ENCODE measurements at regions not wholly inside any gene's neighbourhood (a gene's known extent, or its start where the extent isn't known, plus 50 kb on each side); places are given as distances from the start of the nearest gene placed in this dataset.

GRCh38 chr9:100725371-100725770 is 147.5 kb downstream of the CAVIN4 start:
- no peaks in the 10 kb centered on the region for H3K36me3 ChIP-seq (replicated peaks; ENCODE audit: low read depth, low read length)
- no peaks in the 10 kb centered on the region for H3K9me3 ChIP-seq (ENCODE audit: insufficient read depth, low read length)
- H3K27ac ChIP-seq (ENCODE audit: low read length) = no peak overlapping the region
- no peak overlapping the region for H3K4me2 ChIP-seq (ENCODE audit: low read length)
- no peak overlapping the region for H2AFZ ChIP-seq (ENCODE audit: low read depth, low read length)
- no peak for TF ChIP-seq CTCF (IDR thresholded peaks at IDR 0.05; ENCODE audit: low read depth, low read length)
- TF ChIP-seq EZH2phosphoT487 (IDR thresholded peaks at IDR 0.05; ENCODE audit: low read depth) = no peak
- peaks cover 24% of the 10 kb centered on the region for H3K27me3 ChIP-seq (ENCODE audit: low read depth, low read length)
- H3K4me3 ChIP-seq (ENCODE audit: low read length) = no peak overlapping the region
- no peaks in the 10 kb centered on the region for H4K20me1 ChIP-seq (ENCODE audit: insufficient read depth, low read length)
- H3K9ac ChIP-seq (ENCODE audit: low read length) = no peak overlapping the region
- no peaks in the 10 kb centered on the region for H3K79me2 ChIP-seq (ENCODE audit: low read length)
- H3K4me1 ChIP-seq (ENCODE audit: low read length) = no peaks in the 10 kb centered on the region

- H3K27ac ChIP-seq (ENCODE audit: low read length) = no peak overlapping the region
- H3K36me3 ChIP-seq (replicated peaks; ENCODE audit: low read depth, low read length) = no peaks in the 10 kb centered on the region
- no peaks in the 10 kb centered on the region for H3K4me1 ChIP-seq (ENCODE audit: low read length)
- H3K27me3 ChIP-seq (ENCODE audit: low read depth, low read length) = peaks cover 19% of the 10 kb centered on the region
- H3K4me2 ChIP-seq (ENCODE audit: low read length) = no peak overlapping the region
- H3K79me2 ChIP-seq (ENCODE audit: low read length) = no peaks in the 10 kb centered on the region
- no peak overlapping the region for H3K4me3 ChIP-seq (ENCODE audit: low read length)
- H3K9me3 ChIP-seq (ENCODE audit: insufficient read depth, low read length) = no peaks in the 10 kb centered on the region
- no peak overlapping the region for H3K9ac ChIP-seq (ENCODE audit: low read length)
- H4K20me1 ChIP-seq (ENCODE audit: insufficient read depth, low read length) = no peaks in the 10 kb centered on the region
- H2AFZ ChIP-seq (ENCODE audit: low read depth, low read length) = no peak overlapping the region
- no peak for TF ChIP-seq EZH2phosphoT487 (IDR thresholded peaks at IDR 0.05; ENCODE audit: low read depth)
- TF ChIP-seq CTCF (IDR thresholded peaks at IDR 0.05; ENCODE audit: low read depth, low read length) = no peak
These were observed 151.5 kb downstream of the CAVIN4 start for GRCh38 chr9:100729336-100729895.

- Histone ChIP-seq H4K20me1 (ENCODE audit: insufficient read depth, low read length) (no peaks in the 10 kb centered on the region), H3K27ac (ENCODE audit: low read length) (no peak overlapping the region), H3K9ac (ENCODE audit: low read length) (no peak overlapping the region), H3K27me3 (ENCODE audit: low read depth, low read length) (peaks cover 13% of the 10 kb centered on the region), H3K4me1 (ENCODE audit: low read length) (no peaks in the 10 kb centered on the region), H3K4me2 (ENCODE audit: low read length) (no peak overlapping the region), H3K4me3 (ENCODE audit: low read length) (no peak overlapping the region), H3K36me3 (replicated peaks; ENCODE audit: low read depth, low read length) (no peaks in the 10 kb centered on the region), H2AFZ (ENCODE audit: low read depth, low read length) (no peak overlapping the region), H3K9me3 (ENCODE audit: insufficient read depth, low read length) (no peaks in the 10 kb centered on the region), H3K79me2 (ENCODE audit: low read length) (no peaks in the 10 kb centered on the region)
- TF ChIP-seq EZH2phosphoT487 (IDR thresholded peaks at IDR 0.05; ENCODE audit: low read depth) = no peak
- TF ChIP-seq CTCF (IDR thresholded peaks at IDR 0.05; ENCODE audit: low read depth, low read length) = no peak
These were observed 152.2 kb downstream of the CAVIN4 start for GRCh38 chr9:100730086-100730485.

GRCh38 chr9:100731038-100731556 is 153.2 kb downstream of the CAVIN4 start:
- Histone ChIP-seq H3K27me3 (ENCODE audit: low read depth, low read length) (peaks cover 8% of the 10 kb centered on the region; the same call in 1 of the 2 replicates), H3K9me3 (ENCODE audit: insufficient read depth, low read length) (no peaks in the 10 kb centered on the region), H3K79me2 (ENCODE audit: low read length) (no peaks in the 10 kb centered on the region), H4K20me1 (ENCODE audit: insufficient read depth, low read length) (no peaks in the 10 kb centered on the region), H3K27ac (ENCODE audit: low read length) (no peak overlapping the region), H3K4me1 (ENCODE audit: low read length) (no peaks in the 10 kb centered on the region), H3K4me3 (ENCODE audit: low read length) (no peak overlapping the region), H2AFZ (ENCODE audit: low read depth, low read length) (no peak overlapping the region), H3K9ac (ENCODE audit: low read length) (no peak overlapping the region), H3K4me2 (ENCODE audit: low read length) (no peak overlapping the region), H3K36me3 (replicated peaks; ENCODE audit: low read depth, low read length) (no peaks in the 10 kb centered on the region)
- TF ChIP-seq CTCF (IDR thresholded peaks at IDR 0.05; ENCODE audit: low read depth, low read length) = no peak
- TF ChIP-seq EZH2phosphoT487 (IDR thresholded peaks at IDR 0.05; ENCODE audit: low read depth) = no peak

Data from OCI-LY3 (cell line).